ENCODE measurements at regions not wholly inside any gene's neighbourhood (a gene's known extent, or its start where the extent isn't known, plus 50 kb on each side); places are given as distances from the start of the nearest gene placed in this dataset.

DNA sequence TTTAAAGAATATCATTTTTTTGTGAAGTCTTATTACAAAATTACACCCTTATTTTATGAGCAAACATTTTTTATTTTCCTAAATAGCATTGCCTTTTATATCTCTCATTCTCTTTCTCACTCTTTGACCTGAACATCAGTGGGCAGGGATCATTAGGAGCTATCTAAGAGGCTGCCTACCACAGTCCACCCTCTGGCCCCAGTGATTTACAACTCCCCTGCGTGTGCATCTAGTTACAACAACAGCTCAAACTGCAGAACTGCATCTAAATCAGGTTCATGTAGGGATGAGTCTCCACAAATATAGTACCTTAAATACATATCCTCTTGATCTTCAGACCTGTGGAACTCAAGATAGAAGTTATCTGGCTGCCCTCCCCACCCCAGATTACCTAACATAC lies 172.4 kb upstream of the CXCR4 start (continued):
- TF ChIP-seq, protein P1, sequence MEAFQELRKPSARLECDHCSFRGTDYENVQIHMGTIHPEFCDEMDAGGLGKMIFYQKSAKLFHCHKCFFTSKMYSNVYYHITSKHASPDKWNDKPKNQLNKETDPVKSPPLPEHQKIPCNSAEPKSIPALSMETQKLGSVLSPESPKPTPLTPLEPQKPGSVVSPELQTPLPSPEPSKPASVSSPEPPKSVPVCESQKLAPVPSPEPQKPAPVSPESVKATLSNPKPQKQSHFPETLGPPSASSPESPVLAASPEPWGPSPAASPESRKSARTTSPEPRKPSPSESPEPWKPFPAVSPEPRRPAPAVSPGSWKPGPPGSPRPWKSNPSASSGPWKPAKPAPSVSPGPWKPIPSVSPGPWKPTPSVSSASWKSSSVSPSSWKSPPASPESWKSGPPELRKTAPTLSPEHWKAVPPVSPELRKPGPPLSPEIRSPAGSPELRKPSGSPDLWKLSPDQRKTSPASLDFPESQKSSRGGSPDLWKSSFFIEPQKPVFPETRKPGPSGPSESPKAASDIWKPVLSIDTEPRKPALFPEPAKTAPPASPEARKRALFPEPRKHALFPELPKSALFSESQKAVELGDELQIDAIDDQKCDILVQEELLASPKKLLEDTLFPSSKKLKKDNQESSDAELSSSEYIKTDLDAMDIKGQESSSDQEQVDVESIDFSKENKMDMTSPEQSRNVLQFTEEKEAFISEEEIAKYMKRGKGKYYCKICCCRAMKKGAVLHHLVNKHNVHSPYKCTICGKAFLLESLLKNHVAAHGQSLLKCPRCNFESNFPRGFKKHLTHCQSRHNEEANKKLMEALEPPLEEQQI (IDR thresholded peaks at IDR 0.05), result no peak
- no peak for TF ChIP-seq SMAD3 (CRISPR knock-in tag; conservative IDR thresholded peaks at IDR 0.05)

DNA sequence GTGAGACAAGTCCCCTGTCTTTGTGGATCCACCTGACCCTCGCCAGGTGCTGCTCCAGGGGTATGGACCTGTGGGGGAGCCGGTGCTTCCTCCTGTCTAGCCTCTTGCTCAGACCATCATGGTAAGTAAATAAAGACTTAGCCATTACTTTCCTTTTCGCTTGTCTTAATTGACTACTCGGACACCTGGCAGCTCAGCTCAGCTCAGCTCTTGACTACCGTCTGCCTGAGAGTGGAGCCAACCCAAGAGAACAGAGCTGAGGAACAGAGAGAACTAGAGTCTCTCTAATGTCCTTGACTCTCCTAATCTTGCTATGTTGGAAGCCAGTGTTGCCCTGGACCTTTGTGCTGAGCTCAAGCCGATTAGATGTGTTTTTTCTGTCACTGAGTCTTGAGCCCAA lies 170.3 kb upstream of the CXCR4 start:
- H3K4me3 ChIP-seq, result no peak overlapping the region
- no peaks in the 10 kb centered on the region; the same call in 1 of the 2 replicates for H4K20me1 ChIP-seq (replicated peaks; ENCODE audit: control insufficient read depth, insufficient read depth, low read length)
- intact Hi-C loops (cut with micrococcal nuclease), result no loop called here
- ChIA-PET POLR2A (no interaction called here), CTCF (ENCODE audit: low intra/inter-chr PET ratio) (no interaction called here)
- FAIRE-seq (no peak), DNase-seq (ENCODE audit: extremely low read depth in 1 of 4, low spot score in 3 of 4) (no peak), ATAC-seq (no peak)
- H3K36me3 ChIP-seq (ENCODE audit: control insufficient read depth, insufficient read depth, low read length), result no peaks in the 10 kb centered on the region
- no peaks in the 10 kb centered on the region for H3K79me2 ChIP-seq (ENCODE audit: control insufficient read depth, insufficient read depth, low read length)
- H3K4me1 ChIP-seq (replicated peaks in 1 of 2; ENCODE audit: control insufficient read depth in 2 of 2, insufficient read depth in 2 of 2, low read length in 2 of 2), result no peaks in the 10 kb centered on the region
- 1% methylated on average over 6 of the region's 6 CpGs for WGBS (ENCODE audit: insufficient coverage, low coverage, missing lambda C conversion rate)
- no peaks in the 10 kb centered on the region for H3K9me3 ChIP-seq (replicated peaks; ENCODE audit: control insufficient read depth, insufficient read depth, low read depth, low read length)
- H3K9me1 ChIP-seq (ENCODE audit: control insufficient read depth, insufficient read depth, low read length), result no peaks in the 10 kb centered on the region
- H3K4me2 ChIP-seq (ENCODE audit: insufficient read depth, low read length), result no peak overlapping the region
- H3K27me3 ChIP-seq (ENCODE audit: control insufficient read depth in 2 of 2, insufficient read depth in 2 of 2, low read length in 2 of 2), result peaks cover 2 to 4% of the 10 kb centered on the region in 2 experiments; a peak in 1 of 5 replicates
- no peak overlapping the region for H3K9ac ChIP-seq (ENCODE audit: insufficient read depth in 1 of 2, low read depth in 2 of 2, low read length in 2 of 2)
- H3K27ac ChIP-seq (ENCODE audit: extremely low read depth, low read depth, low read length), result no peak overlapping the region
- in situ Hi-C loops (cut with MboI), result no loop called here
- no peak overlapping the region for H2AFZ ChIP-seq (ENCODE audit: low read depth, low read length)
- BruUV-seq (replicated peaks), result no TSS peak
- TF ChIP-seq CTCFL (IDR thresholded peaks at IDR 0.05; ENCODE audit: borderline replicate concordance, insufficient read depth, low read depth, low read length, poor library complexity, severe bottlenecking) (no peak), CBX2 (IDR thresholded peaks at IDR 0.05; ENCODE audit: insufficient read depth, low read length, poor library complexity, severe bottlenecking) (no peak), XRCC5 (IDR thresholded peaks at IDR 0.05; ENCODE audit: low read depth, low read length) (no peak), LARP7 (IDR thresholded peaks at IDR 0.05) (no peak), RBM22 (IDR thresholded peaks at IDR 0.05; ENCODE audit: low read depth, low read length, poor library complexity, severe bottlenecking) (no peak), NFE2L1 (tag; IDR thresholded peaks at IDR 0.05; ENCODE audit: borderline replicate concordance, low read depth) (no peak), NR2C1 (IDR thresholded peaks at IDR 0.05) (no peak), NR2C1 (tag; IDR thresholded peaks at IDR 0.05) (no peak), RBM39 (optimal IDR thresholded peaks at IDR 0.05; ENCODE audit: low read depth, low read length) (no peak), LEF1 (IDR thresholded peaks at IDR 0.05) (no peak), HDGF (IDR thresholded peaks at IDR 0.05) (no peak), SRF (CRISPR knock-in tag; IDR thresholded peaks at IDR 0.05) (no peak)
- TF ChIP-seq, protein P2, sequence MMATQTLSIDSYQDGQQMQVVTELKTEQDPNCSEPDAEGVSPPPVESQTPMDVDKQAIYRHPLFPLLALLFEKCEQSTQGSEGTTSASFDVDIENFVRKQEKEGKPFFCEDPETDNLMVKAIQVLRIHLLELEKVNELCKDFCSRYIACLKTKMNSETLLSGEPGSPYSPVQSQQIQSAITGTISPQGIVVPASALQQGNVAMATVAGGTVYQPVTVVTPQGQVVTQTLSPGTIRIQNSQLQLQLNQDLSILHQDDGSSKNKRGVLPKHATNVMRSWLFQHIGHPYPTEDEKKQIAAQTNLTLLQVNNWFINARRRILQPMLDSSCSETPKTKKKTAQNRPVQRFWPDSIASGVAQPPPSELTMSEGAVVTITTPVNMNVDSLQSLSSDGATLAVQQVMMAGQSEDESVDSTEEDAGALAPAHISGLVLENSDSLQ (IDR thresholded peaks at IDR 0.05), result no peak
- TF ChIP-seq, protein P3, sequence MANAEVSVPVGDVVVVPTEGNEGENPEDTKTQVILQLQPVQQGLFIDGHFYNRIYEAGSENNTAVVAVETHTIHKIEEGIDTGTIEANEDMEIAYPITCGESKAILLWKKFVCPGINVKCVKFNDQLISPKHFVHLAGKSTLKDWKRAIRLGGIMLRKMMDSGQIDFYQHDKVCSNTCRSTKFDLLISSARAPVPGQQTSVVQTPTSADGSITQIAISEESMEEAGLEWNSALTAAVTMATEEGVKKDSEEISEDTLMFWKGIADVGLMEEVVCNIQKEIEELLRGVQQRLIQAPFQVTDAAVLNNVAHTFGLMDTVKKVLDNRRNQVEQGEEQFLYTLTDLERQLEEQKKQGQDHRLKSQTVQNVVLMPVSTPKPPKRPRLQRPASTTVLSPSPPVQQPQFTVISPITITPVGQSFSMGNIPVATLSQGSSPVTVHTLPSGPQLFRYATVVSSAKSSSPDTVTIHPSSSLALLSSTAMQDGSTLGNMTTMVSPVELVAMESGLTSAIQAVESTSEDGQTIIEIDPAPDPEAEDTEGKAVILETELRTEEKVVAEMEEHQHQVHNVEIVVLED (CRISPR knock-in tag; IDR thresholded peaks at IDR 0.05), result no peak
